ENCODE measurements at regions not wholly inside any gene's neighbourhood (a gene's known extent, or its start where the extent isn't known, plus 50 kb on each side); places are given as distances from the start of the nearest gene placed in this dataset.

DNA sequence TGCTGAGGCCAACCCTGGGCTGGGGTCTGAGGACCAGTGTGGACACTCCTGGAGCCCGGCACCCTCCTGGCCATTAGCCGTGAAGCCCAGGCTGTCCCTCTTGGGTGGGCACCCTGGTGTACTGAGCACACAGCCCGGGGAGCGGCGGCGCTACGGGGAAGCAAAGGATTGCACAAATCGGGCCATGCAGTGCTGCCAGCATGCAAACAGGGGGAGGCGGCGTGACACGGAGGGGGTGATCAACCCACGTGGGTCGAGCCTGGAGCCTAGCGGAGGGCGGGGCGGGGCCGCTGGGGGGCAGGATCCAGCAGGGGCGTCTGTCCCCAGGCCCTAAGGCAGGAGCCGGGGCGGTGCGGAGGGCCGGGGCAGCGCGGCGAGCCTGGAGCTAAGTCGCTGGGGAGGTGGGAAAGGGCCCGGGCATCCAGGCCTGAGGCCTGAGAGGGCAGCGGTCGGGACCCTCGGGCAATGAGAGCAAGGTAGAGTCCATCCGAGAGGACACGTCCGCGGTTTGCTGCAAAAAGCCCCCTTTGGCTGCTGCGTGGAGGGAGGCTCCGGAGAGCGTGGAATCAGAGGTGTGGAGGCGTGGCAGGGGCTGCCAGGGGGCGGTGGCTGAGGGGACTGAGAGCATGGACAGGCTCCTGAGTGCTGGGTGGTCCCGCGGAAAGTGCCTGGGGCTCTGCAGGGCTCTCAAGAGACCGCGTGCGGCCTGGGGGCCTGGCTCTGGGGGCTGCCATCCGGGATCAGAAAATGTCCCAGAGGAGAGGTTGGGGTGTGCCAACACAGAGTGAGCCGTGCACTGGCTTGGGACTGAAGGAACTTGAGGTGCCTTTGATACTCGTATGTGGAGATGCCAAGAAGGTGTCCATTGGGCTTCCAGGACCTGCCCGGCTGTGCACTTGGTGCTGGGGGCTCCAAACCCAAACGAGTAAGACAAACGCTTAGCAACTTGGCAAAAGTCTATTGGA lies 94.2 kb downstream of the BARX1 start:
- TF ChIP-seq SNAI2 (CRISPR knock-in tag; IDR thresholded peaks at IDR 0.05): no peak
- ATAC-seq: no peak; the same call in 2 of the 3 replicates

- TF ChIP-seq ZNF8 (CRISPR knock-in tag; IDR thresholded peaks at IDR 0.05): no peak
- TF ChIP-seq ZNF70 (CRISPR knock-in tag; IDR thresholded peaks at IDR 0.05): no peak
- TF ChIP-seq ESRRG (CRISPR knock-in tag; IDR thresholded peaks at IDR 0.05): no peak
- no peak for TF ChIP-seq OSR1 (CRISPR knock-in tag; IDR thresholded peaks at IDR 0.05)
- TF ChIP-seq, protein P1, sequence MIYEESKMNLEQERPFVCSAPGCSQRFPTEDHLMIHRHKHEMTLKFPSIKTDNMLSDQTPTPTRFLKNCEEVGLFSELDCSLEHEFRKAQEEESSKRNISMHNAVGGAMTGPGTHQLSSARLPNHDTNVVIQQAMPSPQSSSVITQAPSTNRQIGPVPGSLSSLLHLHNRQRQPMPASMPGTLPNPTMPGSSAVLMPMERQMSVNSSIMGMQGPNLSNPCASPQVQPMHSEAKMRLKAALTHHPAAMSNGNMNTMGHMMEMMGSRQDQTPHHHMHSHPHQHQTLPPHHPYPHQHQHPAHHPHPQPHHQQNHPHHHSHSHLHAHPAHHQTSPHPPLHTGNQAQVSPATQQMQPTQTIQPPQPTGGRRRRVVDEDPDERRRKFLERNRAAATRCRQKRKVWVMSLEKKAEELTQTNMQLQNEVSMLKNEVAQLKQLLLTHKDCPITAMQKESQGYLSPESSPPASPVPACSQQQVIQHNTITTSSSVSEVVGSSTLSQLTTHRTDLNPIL (CRISPR knock-in tag; IDR thresholded peaks at IDR 0.05; ENCODE audit: low read depth): no peak
- TF ChIP-seq ISL1 (CRISPR knock-in tag; IDR thresholded peaks at IDR 0.05): no peak
- no peak for TF ChIP-seq ZC3H10 (CRISPR knock-in tag; IDR thresholded peaks at IDR 0.05)
- TF ChIP-seq GLIS3 (CRISPR knock-in tag; IDR thresholded peaks at IDR 0.05): no peak
- no peak for TF ChIP-seq PATZ1 (CRISPR knock-in tag; IDR thresholded peaks at IDR 0.05; ENCODE audit: borderline replicate concordance)
- no peak for TF ChIP-seq TSHZ2 (CRISPR knock-in tag; IDR thresholded peaks at IDR 0.05)
- ATAC-seq: no peak
Observed at GRCh38 chr9:93859431-93860215, 95.5 kb downstream of the BARX1 start.

DNA sequence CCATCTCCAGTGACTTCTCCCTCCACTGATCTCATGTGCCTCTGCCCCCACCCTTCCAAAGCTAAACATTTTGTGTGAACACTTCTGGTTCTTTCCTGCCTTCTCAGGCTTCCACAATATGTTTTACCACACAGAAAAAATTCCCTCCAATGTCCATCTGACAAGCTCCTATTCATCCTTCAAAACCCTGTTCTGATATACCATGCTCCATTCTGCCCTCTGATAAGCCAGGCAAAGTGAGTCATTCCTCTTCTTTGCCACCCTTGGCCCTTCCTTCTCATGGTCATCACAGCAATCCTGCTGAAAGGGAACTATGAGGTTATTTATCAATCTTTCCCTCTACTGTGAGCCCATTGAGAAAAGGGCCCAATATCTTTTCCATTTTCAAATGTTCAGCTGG lies 97.6 kb downstream of the BARX1 start:
- TF ChIP-seq ZFP3 (CRISPR knock-in tag; IDR thresholded peaks at IDR 0.05) (0 out of 2 replicates have a peak, but pooled peaks have one; percentile 15), OSR1 (CRISPR knock-in tag; IDR thresholded peaks at IDR 0.05) (no peak)
- no peak for ATAC-seq

DNA sequence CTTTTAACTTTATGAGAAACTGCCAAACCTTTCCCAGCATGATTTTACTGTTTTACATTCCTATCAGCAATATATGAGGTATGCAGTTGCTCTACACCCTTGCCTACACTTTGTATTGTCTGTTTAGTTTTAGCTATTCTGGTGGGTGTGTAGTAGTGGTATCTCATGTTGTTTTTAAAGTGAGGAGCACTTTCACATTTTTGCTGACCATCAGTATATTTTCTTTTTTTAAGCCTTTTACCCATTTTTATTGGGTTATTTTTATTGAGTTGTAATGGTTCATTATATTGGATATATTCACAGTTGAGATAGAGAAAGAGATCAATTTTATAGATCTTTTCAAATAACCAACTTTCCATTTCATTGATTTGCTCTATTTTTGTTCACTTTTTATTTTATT lies 102.4 kb downstream of the BARX1 start:
- TF ChIP-seq, protein P1 (CRISPR knock-in tag; IDR thresholded peaks at IDR 0.05; ENCODE audit: low read depth): no peak
- ATAC-seq: no peak

GRCh38 chr9:93846349-93846748 lies 108.8 kb downstream of the BARX1 start:
- no peak for ATAC-seq
- TF ChIP-seq ZNF565 (CRISPR knock-in tag; conservative IDR thresholded peaks at IDR 0.05; ENCODE audit: low read depth): no peak
- no peak for TF ChIP-seq ISL1 (CRISPR knock-in tag; IDR thresholded peaks at IDR 0.05)
- TF ChIP-seq RARB (CRISPR knock-in tag; IDR thresholded peaks at IDR 0.05): no peak
- TF ChIP-seq ESRRG (CRISPR knock-in tag; IDR thresholded peaks at IDR 0.05): no peak
- TF ChIP-seq TCF4 (CRISPR knock-in tag; IDR thresholded peaks at IDR 0.05; ENCODE audit: borderline replicate concordance): no peak
- TF ChIP-seq, protein P1 (CRISPR knock-in tag; IDR thresholded peaks at IDR 0.05; ENCODE audit: low read depth): no peak
- TF ChIP-seq BACH2 (CRISPR knock-in tag; IDR thresholded peaks at IDR 0.05; ENCODE audit: borderline replicate concordance): no peak
- no peak for TF ChIP-seq ZNF70 (CRISPR knock-in tag; IDR thresholded peaks at IDR 0.05)
- TF ChIP-seq SNAI2 (CRISPR knock-in tag; IDR thresholded peaks at IDR 0.05): no peak
- TF ChIP-seq OSR1 (CRISPR knock-in tag; IDR thresholded peaks at IDR 0.05): no peak
- no peak for TF ChIP-seq PATZ1 (CRISPR knock-in tag; IDR thresholded peaks at IDR 0.05; ENCODE audit: borderline replicate concordance)
- no peak for TF ChIP-seq ZFP30 (CRISPR knock-in tag; IDR thresholded peaks at IDR 0.05)
- no peak for TF ChIP-seq PPARA (CRISPR knock-in tag; IDR thresholded peaks at IDR 0.05; ENCODE audit: borderline replicate concordance)
- no peak for TF ChIP-seq ARNTL (CRISPR knock-in tag; IDR thresholded peaks at IDR 0.05; ENCODE audit: borderline replicate concordance, low read depth)
